GM18907 (cell line): ENCODE measurements at regions not wholly inside any gene's neighbourhood (a gene's known extent, or its start where the extent isn't known, plus 50 kb on each side); places are given as distances from the start of the nearest gene placed in this dataset.

Experiments used
- ATAC-seq: cut with Tn5 transposase; IDR thresholded peaks from one replicate; pipeline ENCODE4 v1.9.1; 2021; ENCODE audit warnings: mild to moderate bottlenecking, moderate library complexity; ENCODE audit not compliant: unreplicated experiment

- no peak for ATAC-seq
These were observed 153.4 kb downstream of the PPP1R2C start for GRCh38 chrX:42624524-42624923.

- no peak for ATAC-seq
These were observed 158.9 kb downstream of the PPP1R2C start for GRCh38 chrX:42619068-42619467.

DNA sequence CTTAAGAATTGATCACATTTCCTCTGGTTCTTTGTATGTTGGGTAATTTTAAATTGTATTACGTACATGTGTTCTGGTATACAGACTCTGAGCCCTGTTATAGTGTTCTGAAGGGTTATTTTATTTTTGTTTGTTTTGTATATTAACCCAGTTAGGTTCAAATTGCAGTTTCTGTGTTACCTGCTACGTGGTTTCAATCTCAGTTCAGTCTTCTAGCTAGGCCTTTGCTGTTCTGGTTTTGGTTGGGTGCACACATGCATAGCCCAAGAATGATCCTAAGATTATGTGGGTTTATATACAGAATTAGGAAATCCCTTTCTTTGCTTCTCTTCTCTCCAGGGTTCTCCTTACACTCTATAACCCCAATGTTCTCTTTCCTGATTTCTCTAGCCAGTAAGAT, 161.0 kb downstream of the PPP1R2C start:
- peak; percentile 46 for ATAC-seq

GRCh38 chrX:42615161-42615563, 162.8 kb downstream of the PPP1R2C start:
- no peak for ATAC-seq

DNA sequence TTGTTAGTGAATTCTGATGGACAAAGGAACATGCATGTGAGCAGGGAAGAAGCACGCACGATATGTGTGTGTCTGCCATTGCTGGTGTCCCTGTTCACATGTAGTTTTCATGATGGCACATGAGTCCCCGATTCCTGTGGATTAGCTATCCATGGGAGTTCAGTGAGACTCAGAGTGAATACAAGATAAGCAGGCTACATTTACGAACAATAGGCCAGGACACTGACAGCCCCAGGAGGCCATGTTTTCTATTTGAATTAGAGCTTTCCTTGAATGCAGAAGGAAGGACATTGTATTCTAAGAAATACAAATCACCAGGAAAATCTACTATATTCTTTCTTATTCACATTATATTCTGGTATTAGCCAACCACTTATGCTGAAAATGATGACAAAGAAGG, 171.4 kb downstream of the PPP1R2C start:
- no peak for ATAC-seq

- ATAC-seq, result no peak
These were observed 173.7 kb downstream of the PPP1R2C start for GRCh38 chrX:42604302-42604701.

GRCh38 chrX:42603016-42603415, 174.9 kb downstream of the PPP1R2C start:
- ATAC-seq, result no peak

DNA sequence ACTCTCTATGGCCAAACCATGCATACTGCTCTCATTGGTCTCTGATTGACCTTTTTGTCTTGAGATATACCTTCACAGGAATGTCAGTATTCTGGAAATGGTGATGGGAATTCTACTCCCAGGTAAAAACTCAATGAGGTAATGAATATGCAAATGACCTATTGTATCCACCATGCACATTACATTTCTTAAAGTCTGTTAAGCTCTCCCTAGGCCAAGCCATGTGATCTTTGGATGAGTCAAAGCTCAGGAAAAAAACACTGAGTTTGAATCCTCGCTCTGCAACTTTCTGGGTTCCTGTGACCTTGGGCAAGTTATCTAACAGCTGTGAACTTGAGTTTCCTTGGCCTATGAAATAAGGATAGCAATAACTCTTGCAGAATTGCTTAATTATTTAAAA, 175.4 kb downstream of the PPP1R2C start:
- no peak for ATAC-seq

DNA sequence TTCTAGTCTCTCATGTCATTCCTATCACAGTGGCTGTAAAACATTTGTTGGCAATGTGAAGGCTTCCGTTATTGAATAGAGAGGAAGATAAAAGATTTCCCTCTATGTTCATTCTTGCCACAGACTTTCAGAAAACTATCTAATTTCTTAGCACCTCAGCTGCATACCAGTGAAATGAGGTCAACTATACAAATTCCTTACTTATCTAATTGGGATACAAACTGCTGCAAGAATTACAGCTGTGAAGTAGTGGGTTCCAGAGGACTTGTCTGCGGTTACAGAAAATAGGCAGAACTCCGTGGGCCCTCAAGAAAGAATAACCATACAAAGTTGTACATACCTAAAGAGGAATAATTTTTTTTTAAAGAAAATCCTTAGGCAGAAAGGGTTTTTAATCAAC, 175.8 kb downstream of the PPP1R2C start:
- ATAC-seq, result no peak

DNA sequence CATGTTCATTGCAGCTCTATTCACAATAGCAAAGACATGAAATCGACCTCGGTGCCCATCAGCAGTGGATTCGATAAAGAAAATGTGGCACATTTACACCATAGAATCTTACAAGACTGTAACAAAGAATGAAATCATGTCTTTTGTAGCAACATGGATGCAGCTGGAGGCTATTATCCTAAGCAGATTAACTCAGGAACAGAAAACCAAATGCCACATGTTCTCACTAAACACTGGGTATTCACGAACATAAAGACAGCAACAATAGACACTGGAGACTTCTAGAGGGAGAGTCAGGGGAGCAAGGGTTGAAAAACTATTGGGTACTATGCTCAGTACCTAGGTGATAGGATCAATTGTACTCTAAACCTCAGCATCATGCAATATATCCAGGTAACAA, 180.5 kb downstream of the PPP1R2C start:
- ATAC-seq, result no peak

DNA sequence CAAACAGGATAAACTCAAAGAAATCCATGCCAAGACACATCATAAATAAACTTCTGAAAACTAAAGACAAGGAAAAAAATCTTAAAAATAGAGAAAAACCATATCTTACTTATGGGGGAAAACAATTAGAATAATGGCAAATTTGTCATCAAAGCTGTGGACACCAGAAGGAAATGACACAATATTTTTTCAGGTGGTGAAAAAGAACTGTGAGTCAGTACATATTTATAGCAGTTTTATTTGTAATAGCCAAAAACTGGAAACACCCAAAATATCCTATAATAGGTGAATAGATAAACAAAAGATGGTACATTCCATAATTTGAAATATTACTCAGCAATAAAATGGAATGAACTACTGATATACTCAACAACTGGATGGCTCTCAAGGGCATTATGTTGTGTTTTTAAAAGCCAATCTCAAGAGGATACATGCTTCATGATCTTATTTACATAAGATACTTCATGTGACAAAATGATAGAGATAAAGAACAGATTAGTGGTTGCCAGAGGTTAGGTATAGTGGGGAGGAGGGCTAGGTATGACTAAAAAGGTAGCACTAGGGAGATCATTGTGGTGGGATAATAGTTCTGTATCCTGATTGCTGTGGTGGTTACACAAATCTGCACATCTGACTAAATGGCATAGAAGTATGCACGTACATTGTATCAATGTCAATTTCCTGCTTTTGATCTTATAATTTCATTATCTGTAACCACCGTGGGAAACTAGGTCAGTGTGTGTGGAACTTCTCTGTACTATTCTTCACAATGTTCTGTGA, 191.9 kb downstream of the PPP1R2C start:
- no peak for ATAC-seq

- no peak for ATAC-seq
These were observed 200.0 kb downstream of the PPP1R2C start for GRCh38 chrX:42577936-42578470.

GRCh38 chrX:42567268-42567667, 210.7 kb downstream of the PPP1R2C start:
- no peak for ATAC-seq

- ATAC-seq, result no peak
These were observed 212.2 kb downstream of the PPP1R2C start for GRCh38 chrX:42565739-42566138.

- ATAC-seq, result no peak
These were observed 231.2 kb downstream of the PPP1R2C start for GRCh38 chrX:42546800-42547199.

DNA sequence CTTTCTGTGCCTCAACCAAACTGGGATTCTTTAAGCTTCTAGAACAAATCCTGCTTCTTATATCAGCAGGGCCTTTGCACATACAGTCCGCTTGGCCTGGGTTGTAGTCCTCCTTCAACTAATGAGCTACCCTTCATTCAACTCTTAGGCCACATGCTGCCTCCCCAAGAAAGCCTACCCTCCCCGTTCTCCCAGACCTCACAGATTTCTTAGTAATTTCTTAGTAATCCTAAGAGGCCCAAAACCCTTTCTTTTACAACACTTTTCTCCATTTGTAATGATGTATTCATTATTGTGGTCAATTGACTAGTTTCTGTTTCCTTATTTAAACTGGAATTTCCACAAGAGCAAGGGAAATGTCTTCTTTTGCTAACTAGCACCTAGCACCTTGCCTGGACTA, 233.1 kb downstream of the PPP1R2C start:
- no peak for ATAC-seq

DNA sequence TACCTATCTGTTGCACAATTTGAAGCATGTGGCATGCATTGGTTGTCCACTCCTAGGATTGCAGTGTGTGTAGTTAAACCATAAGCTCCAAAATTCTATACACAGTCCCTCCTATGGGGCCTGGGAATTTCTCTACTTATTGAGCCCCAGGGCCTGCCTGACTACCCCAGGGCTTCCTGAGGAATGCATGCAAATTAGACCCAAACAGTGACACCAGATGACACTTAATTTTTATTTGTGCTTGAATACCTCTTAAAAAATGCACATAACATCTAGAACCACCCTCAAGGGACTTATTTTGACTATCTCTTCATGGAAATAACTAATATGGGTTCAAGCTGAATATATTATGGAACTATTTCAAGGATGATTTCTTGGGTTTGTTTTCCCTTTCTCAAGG, 236.4 kb downstream of the PPP1R2C start:
- ATAC-seq, result no peak

GRCh38 chrX:42540146-42540545, 237.8 kb downstream of the PPP1R2C start:
- ATAC-seq, result no peak

DNA sequence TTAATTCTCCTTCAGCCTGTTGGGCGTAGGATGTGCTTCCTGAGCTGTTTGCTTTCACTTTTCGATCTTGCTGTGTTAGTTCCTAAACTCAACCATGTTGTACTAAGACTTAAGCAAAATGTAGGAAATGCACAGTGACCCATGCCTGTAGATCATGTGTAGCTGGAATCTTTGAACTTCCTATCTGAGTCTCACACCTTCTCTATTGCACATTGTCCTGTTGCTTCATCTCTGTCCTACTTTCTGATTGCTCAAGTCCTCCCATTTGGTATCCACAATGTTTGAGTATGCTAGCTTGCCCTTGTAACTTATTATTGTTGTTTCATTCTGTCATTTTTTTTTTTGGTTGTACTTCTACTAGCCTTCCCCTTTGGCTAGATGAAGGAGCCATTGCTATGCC, 239.6 kb downstream of the PPP1R2C start:
- ATAC-seq, result no peak

DNA sequence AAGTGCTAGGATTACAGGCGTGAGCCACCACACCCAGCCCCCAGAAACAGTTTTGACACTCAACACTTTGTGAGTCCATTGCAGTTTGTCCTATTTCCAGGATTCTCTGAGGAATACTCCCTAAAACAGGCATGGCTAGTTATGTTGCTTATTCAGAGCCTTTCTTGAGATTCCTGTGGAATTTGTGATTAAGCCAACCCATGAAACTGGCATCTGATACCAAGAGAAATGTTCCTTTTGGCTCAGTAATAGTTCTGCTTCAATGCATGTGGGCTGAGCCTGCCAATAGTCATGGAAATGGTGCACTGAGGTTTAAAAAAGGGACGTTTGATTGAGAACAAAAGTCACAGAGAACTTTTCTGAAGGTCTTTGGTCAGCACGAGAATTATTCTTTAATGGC, 241.7 kb downstream of the PPP1R2C start:
- ATAC-seq, result no peak

DNA sequence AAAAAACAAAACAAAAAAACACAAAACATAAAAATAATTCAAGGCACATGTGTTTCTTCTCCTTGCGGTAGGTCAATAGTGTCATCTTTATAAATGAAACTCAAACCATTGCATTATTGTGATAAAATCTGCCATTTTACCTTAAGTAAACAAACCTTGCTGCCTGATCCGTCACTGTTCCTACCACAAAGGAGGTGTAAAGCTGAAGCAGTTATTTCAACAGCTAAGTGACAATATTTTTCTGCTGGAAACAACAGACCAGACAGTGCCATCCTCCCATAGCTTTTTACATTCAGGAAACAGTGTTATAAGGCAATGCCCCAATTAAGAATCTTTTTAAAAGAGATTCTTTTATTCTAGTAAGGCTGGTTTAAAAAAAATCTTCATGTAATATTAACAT, 242.7 kb downstream of the PPP1R2C start:
- no peak for ATAC-seq

GRCh38 chrX:42533761-42534160, 244.2 kb downstream of the PPP1R2C start:
- ATAC-seq, result no peak

DNA sequence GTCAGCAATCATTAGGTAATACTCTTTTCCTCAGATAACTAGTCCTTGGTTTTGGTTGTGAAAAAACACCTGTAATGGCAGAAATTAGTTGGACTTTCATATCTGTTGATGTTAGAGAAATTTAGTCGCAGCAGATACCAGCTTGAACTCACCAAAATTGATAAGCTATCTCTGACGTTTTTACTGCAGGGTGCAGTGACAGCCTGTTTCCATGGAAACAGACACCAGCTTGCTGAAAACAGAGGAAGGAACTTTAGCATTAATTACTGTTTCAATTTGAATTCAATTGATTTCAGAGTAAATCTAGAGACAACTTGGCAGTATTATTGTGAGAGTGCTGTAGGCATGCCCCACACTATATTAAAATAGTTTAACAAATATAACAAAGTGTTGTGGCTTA, 246.5 kb downstream of the PPP1R2C start:
- no peak for ATAC-seq
